ENCODE measurements at regions not wholly inside any gene's neighbourhood (a gene's known extent, or its start where the extent isn't known, plus 50 kb on each side); places are given as distances from the start of the nearest gene placed in this dataset.

GRCh38 chr5:15439801-15440200 lies 60.2 kb upstream of the FBXL7 start:
- no peaks in the 10 kb centered on the region for H4K20me1 ChIP-seq (ENCODE audit: control insufficient read depth, insufficient read depth)
- DNase-seq (ENCODE audit: low read depth, low spot score), result no peak
- H3K9ac ChIP-seq (ENCODE audit: control insufficient read depth, insufficient read depth, low read length), result no peak overlapping the region
- no peak for FAIRE-seq
- no peaks in the 10 kb centered on the region for H3K4me1 ChIP-seq (ENCODE audit: control insufficient read depth, insufficient read depth, low read length)
- no peaks in the 10 kb centered on the region for H3K79me2 ChIP-seq (ENCODE audit: control insufficient read depth, insufficient read depth, low read length)
- ChIA-PET RAD21 (ENCODE audit: unreplicated experiment) (interaction anchor here (1.4 kb wide), 1 partner anchor 8 kb away, joined by 4 read pairs; no protein-coding TSS in a partner anchor), CTCF (no interaction called here), SMC1A (ENCODE audit: uncharacterized antibody, unreplicated experiment) (no interaction called here), POLR2A (no interaction called here)
- no peak for ATAC-seq
- no peak overlapping the region for H2AFZ ChIP-seq (ENCODE audit: control insufficient read depth, low read depth, low read length)
- H3K4me2 ChIP-seq (ENCODE audit: control insufficient read depth, insufficient read depth), result no peak overlapping the region
- intact Hi-C loops (cut with micrococcal nuclease; ENCODE audit: unreplicated experiment) (no loop called here), in situ Hi-C loops (cut with MboI) (no loop called here)
- TF ChIP-seq CBX5 (IDR thresholded peaks at IDR 0.05; ENCODE audit: low read depth) (no peak), ATF3 (IDR thresholded peaks at IDR 0.05; ENCODE audit: borderline replicate concordance, extremely low read depth, low read depth, low read length) (no peak), SRF (IDR thresholded peaks at IDR 0.05; ENCODE audit: low read depth in 2 of 2, low read length in 2 of 2) (no peak), ZNF274 (IDR thresholded peaks at IDR 0.05; ENCODE audit: insufficient read depth, insufficient read length) (no peak), CTCF (IDR thresholded peaks at IDR 0.05 in 2 of 3, conservative IDR thresholded peaks at IDR 0.05 in 1 of 3; ENCODE audit: control insufficient read depth in 2 of 3, extremely low read depth in 1 of 3, insufficient read depth in 1 of 3, low read depth in 3 of 3, low read length in 3 of 3) (no peak), PRDM15 (CRISPR knock-in tag; IDR thresholded peaks at IDR 0.05) (no peak), NBN (IDR thresholded peaks at IDR 0.05) (no peak), PAX5 (IDR thresholded peaks at IDR 0.05; ENCODE audit: borderline replicate concordance, low read depth, low read length) (no peak), ATF2 (IDR thresholded peaks at IDR 0.05; ENCODE audit: low read length) (no peak), FOS (IDR thresholded peaks at IDR 0.05; ENCODE audit: borderline replicate concordance, extremely low read depth, insufficient read length) (no peak), RCOR1 (conservative IDR thresholded peaks at IDR 0.05; ENCODE audit: low read depth, low read length) (no peak), IKZF2 (IDR thresholded peaks at IDR 0.05) (no peak), EGR1 (IDR thresholded peaks at IDR 0.05; ENCODE audit: borderline replicate concordance in 1 of 2, low read depth in 2 of 2, low read length in 2 of 2) (no peak), NFXL1 (IDR thresholded peaks at IDR 0.05; ENCODE audit: borderline replicate concordance) (no peak), NRF1 (conservative IDR thresholded peaks at IDR 0.05; ENCODE audit: low read depth, low read length) (no peak), SIN3A (IDR thresholded peaks at IDR 0.05; ENCODE audit: low read depth, low read length) (no peak)
- H3K27me3 ChIP-seq (replicated peaks in 1 of 2; ENCODE audit: control insufficient read depth in 2 of 2, insufficient read depth in 2 of 2, low read length in 1 of 2), result no peaks in the 10 kb centered on the region
- no peaks in the 10 kb centered on the region for H3K9me3 ChIP-seq (replicated peaks; ENCODE audit: control insufficient read depth, insufficient read depth, low read length)
- no peaks in the 10 kb centered on the region for H3K36me3 ChIP-seq (ENCODE audit: control insufficient read depth in 2 of 2, insufficient read depth in 2 of 2, low read length in 1 of 2)
- no TSS peak for BruUV-seq (replicated peaks)
- H3K27ac ChIP-seq (ENCODE audit: control insufficient read depth, insufficient read depth), result no peak overlapping the region
- H3K4me3 ChIP-seq, result no peak overlapping the region
- 0% methylated on average over 1 of the region's 1 CpG for WGBS (ENCODE audit: insufficient coverage, insufficient replicate concordance, low lambda C conversion rate, missing lambda C conversion rate)
